CD14-positive monocyte (primary cell): ENCODE measurements at regions not wholly inside any gene's neighbourhood (a gene's known extent, or its start where the extent isn't known, plus 50 kb on each side); places are given as distances from the start of the nearest gene placed in this dataset.

Experiments used
- DNase-seq, 3 donors: peaks; one replicate each; pipeline ENCODE4 v3.0.0-alpha.2; 2011 to 2022
- H2AFZ ChIP-seq: 2 replicates; pipeline ENCODE4 v1.6.0; 2012; ENCODE audit warnings: mild to moderate bottlenecking, low read depth, low read length, inconsistent platforms; ENCODE audit not compliant: insufficient read depth, poor library complexity, severe bottlenecking
- H3K27ac ChIP-seq, 2 donors: 1 replicate in 1 of 2; 2 replicates in 1 of 2; pipeline ENCODE4 v1.5.1; 2012 to 2013; ENCODE audit warnings: low read length in 2 of 2, control low read depth in 1 of 2, inconsistent platforms in 1 of 2, low read depth in 1 of 2, mild to moderate bottlenecking in 1 of 2
- H3K27me3 ChIP-seq, 2 donors: one replicate each; pipeline versions ENCODE4 v1.6.0 to v1.6.1; 2011 to 2013; ENCODE audit warnings: low read length in 2 of 2; ENCODE audit not compliant: control insufficient read depth in 2 of 2, insufficient read depth in 2 of 2
- H3K36me3 ChIP-seq, 2 donors: replicated peaks in 1 of 2; 1 replicate in 1 of 2; 2 replicates in 1 of 2; pipeline versions ENCODE4 v1.5.1 to v1.6.1; 2012 to 2013; ENCODE audit warnings: low read length in 2 of 2, control low read depth in 1 of 2, inconsistent platforms in 1 of 2, mild to moderate bottlenecking in 1 of 2; ENCODE audit not compliant: insufficient read depth in 2 of 2, control insufficient read depth in 1 of 2
- H3K4me1 ChIP-seq, 2 donors: 1 replicate in 1 of 2; 2 replicates in 1 of 2; pipeline versions ENCODE4 v1.5.1 to v1.6.1; 2012 to 2013; ENCODE audit warnings: low read length in 2 of 2, control low read depth in 1 of 2, inconsistent platforms in 1 of 2, mild to moderate bottlenecking in 1 of 2, moderate library complexity in 1 of 2; ENCODE audit not compliant: insufficient read depth in 2 of 2, control insufficient read depth in 1 of 2
- H3K4me2 ChIP-seq: replicated peaks from 2 replicates; pipeline ENCODE3; 2012; ENCODE audit warnings: low read length, moderate library complexity, mild to moderate bottlenecking; ENCODE audit not compliant: poor library complexity, severe bottlenecking; ENCODE audit errors: extremely low read depth
- H3K4me3 ChIP-seq, 3 experiments: fragments of 200-600 bp in 1 of 3; sonication (generic) in 1 of 3; replicated peaks in 1 of 3; 1 replicate in 2 of 3; 2 replicates in 1 of 3; pipeline ENCODE4 v1.5.1; 2011 to 2013; ENCODE audit warnings: low read length in 3 of 3, mild to moderate bottlenecking in 3 of 3, control low read depth in 2 of 3, low read depth in 2 of 3, inconsistent platforms in 1 of 3, moderate library complexity in 1 of 3
- H3K79me2 ChIP-seq: 2 replicates; pipeline ENCODE4 v1.6.0; 2012; ENCODE audit warnings: mild to moderate bottlenecking, control low read depth, inconsistent platforms, low read length, moderate library complexity; ENCODE audit not compliant: insufficient read depth
- H3K9ac ChIP-seq: 2 replicates; pipeline ENCODE4 v1.6.0; 2017; ENCODE audit warnings: low read length, mild to moderate bottlenecking; ENCODE audit not compliant: insufficient read depth, poor library complexity, severe bottlenecking
- H3K9me3 ChIP-seq, 2 donors: replicated peaks in 1 of 2; 1 replicate in 1 of 2; 2 replicates in 1 of 2; pipeline versions ENCODE4 v1.5.1 to v1.6.1; 2012 to 2013; ENCODE audit warnings: low read length in 2 of 2, control low read depth in 1 of 2; ENCODE audit not compliant: control insufficient read depth in 1 of 2, insufficient read depth in 1 of 2
- H4K20me1 ChIP-seq: 2 replicates; pipeline ENCODE4 v1.6.0; 2012; ENCODE audit warnings: mild to moderate bottlenecking, low read length, control low read depth, moderate library complexity; ENCODE audit not compliant: insufficient read depth
- H3K27ac Mint-ChIP-seq, 7 donors: one replicate each; pipeline ENCODE4 v1.8.0; 2020; ENCODE audit warnings: mild to moderate bottlenecking in 7 of 7, mixed read lengths in 7 of 7, moderate library complexity in 6 of 7, inconsistent platforms in 2 of 7
- H3K27me3 Mint-ChIP-seq, 3 donors: one replicate each; pipeline ENCODE4 v1.8.0; 2021 to 2022; ENCODE audit warnings: low read depth in 3 of 3, mild to moderate bottlenecking in 3 of 3, mixed read lengths in 3 of 3, moderate library complexity in 3 of 3, inconsistent platforms in 1 of 3
- H3K36me3 Mint-ChIP-seq, 2 donors: one replicate each; pipeline ENCODE4 v1.8.0; 2020; ENCODE audit warnings: mixed read lengths in 2 of 2, inconsistent platforms in 1 of 2, mild to moderate bottlenecking in 1 of 2
- H3K4me1 Mint-ChIP-seq: one replicate; pipeline ENCODE4 v1.8.0; 2020; ENCODE audit warnings: mild to moderate bottlenecking, mixed read lengths
- H3K4me3 Mint-ChIP-seq, 2 donors: one replicate each; pipeline ENCODE4 v1.8.0; 2020; ENCODE audit warnings: mild to moderate bottlenecking in 2 of 2, mixed read lengths in 2 of 2, moderate library complexity in 1 of 2
- H3K9me3 Mint-ChIP-seq, 7 donors: one replicate each; pipeline ENCODE4 v1.8.0; 2020 to 2022; ENCODE audit warnings: mixed read lengths in 7 of 7, mild to moderate bottlenecking in 6 of 7, moderate library complexity in 6 of 7, inconsistent platforms in 2 of 7
- CTCF ChIP-seq: fragments of 200-600 bp; IDR thresholded peaks from one replicate; pipeline ENCODE4 v1.8.0; 2022; ENCODE audit warnings: antibody characterized with exemption, mild to moderate bottlenecking
- WGBS: methylation state at CpG from one replicate; pipeline ENCODE4 v1.1.5; 2013; ENCODE audit warnings: missing lambda C conversion rate; ENCODE audit not compliant: insufficient coverage; 5-methylcytosine and 5-hydroxymethylcytosine counted together
- intact Hi-C, 2 donors: fragments of 100-400 bp; cut with micrococcal nuclease; formaldehyde crosslinking; loops; one replicate each; pipeline versions ENCODE4 v1.15.0 to v1.15.1; 2023

GRCh38 chr6:49097116-49097515, 365.9 kb downstream of the MMUT start:
- Histone ChIP-seq H3K79me2 (no peaks in the 10 kb centered on the region), H3K27ac (no peak overlapping the region), H3K9ac (no peak overlapping the region), H2AFZ (no peak overlapping the region), H3K36me3 (no peaks in the 10 kb centered on the region), H3K4me1 (no peaks in the 10 kb centered on the region), H3K4me3 (no peak overlapping the region), H3K9me3 (peaks cover 3 to 9% of the 10 kb centered on the region in 2 donors), H3K27me3 (no peaks in the 10 kb centered on the region), H4K20me1 (no peaks in the 10 kb centered on the region), H3K4me2 (no peak overlapping the region)
- TF ChIP-seq CTCF = no peak
- no peaks in the 10 kb centered on the region for H3K36me3 Mint-ChIP-seq
- no peak overlapping the region for H3K27ac Mint-ChIP-seq
- H3K4me3 Mint-ChIP-seq = no peak overlapping the region
- 85% methylated on average over 2 of the region's 2 CpGs for WGBS
- no peak for DNase-seq
- H3K4me1 Mint-ChIP-seq = no peaks in the 10 kb centered on the region
- peaks cover 2 to 16% (median 11%) of the 10 kb centered on the region in 7 donors for H3K9me3 Mint-ChIP-seq
- intact Hi-C loops = no loop called here
- no peaks in the 10 kb centered on the region for H3K27me3 Mint-ChIP-seq

GRCh38 chr6:49088631-49089030, 374.4 kb downstream of the MMUT start:
- no peaks in the 10 kb centered on the region for H3K79me2 ChIP-seq
- H3K9ac ChIP-seq = no peak overlapping the region
- H3K36me3 Mint-ChIP-seq = no peaks in the 10 kb centered on the region
- H3K4me2 ChIP-seq = no peak overlapping the region
- no peak for DNase-seq
- no peak overlapping the region for H3K4me3 ChIP-seq
- no peaks in the 10 kb centered on the region for H3K4me1 Mint-ChIP-seq
- no peaks in the 10 kb centered on the region for H3K36me3 ChIP-seq
- TF ChIP-seq CTCF = no peak
- H3K27me3 Mint-ChIP-seq = peaks cover 0 to 1% (median 0%) of the 10 kb centered on the region in 3 donors
- no peak overlapping the region for H3K27ac ChIP-seq
- intact Hi-C loops = no loop called here
- no CpG with 5 or more reads among the region's 4 CpGs for WGBS
- no peaks in the 10 kb centered on the region for H3K4me1 ChIP-seq
- H3K27me3 ChIP-seq = no peaks in the 10 kb centered on the region
- H3K4me3 Mint-ChIP-seq = no peak overlapping the region
- no peaks in the 10 kb centered on the region for H4K20me1 ChIP-seq
- peaks cover 0 to 10% (median 3%) of the 10 kb centered on the region in 7 donors for H3K9me3 Mint-ChIP-seq
- no peak overlapping the region for H2AFZ ChIP-seq
- H3K9me3 ChIP-seq = peaks cover 13% of the 10 kb centered on the region in 2 donors
- no peak overlapping the region for H3K27ac Mint-ChIP-seq
